ENCODE measurements at regions not wholly inside any gene's neighbourhood (a gene's known extent, or its start where the extent isn't known, plus 50 kb on each side); places are given as distances from the start of the nearest gene placed in this dataset.

GRCh38 chr5:56481428-56482357, 248.6 kb upstream of the ANKRD55 start:
- DNase-seq (ENCODE audit: low spot score) = peak; percentile 67

GRCh38 chr5:56480705-56481427, 247.7 kb upstream of the ANKRD55 start:
- peak; percentile 69 for DNase-seq (ENCODE audit: low spot score)

GRCh38 chr5:56480078-56480704, 247.1 kb upstream of the ANKRD55 start:
- peak; percentile 33 for DNase-seq (ENCODE audit: low spot score)

GRCh38 chr5:56479696-56480077, 246.6 kb upstream of the ANKRD55 start:
- DNase-seq (ENCODE audit: low spot score) = no peak

- no peak for DNase-seq (ENCODE audit: low spot score)
Observed at GRCh38 chr5:56479126-56479525, 246.0 kb upstream of the ANKRD55 start.

GRCh38 chr5:56478062-56478461, 244.9 kb upstream of the ANKRD55 start:
- DNase-seq (ENCODE audit: low spot score) = no peak

- no peak for DNase-seq (ENCODE audit: low spot score)
Observed at GRCh38 chr5:56476487-56476856, 243.3 kb upstream of the ANKRD55 start.

GRCh38 chr5:56475689-56476486, 242.8 kb upstream of the ANKRD55 start:
- no peak for DNase-seq (ENCODE audit: low spot score)

- no peak for DNase-seq (ENCODE audit: low spot score)
Observed at GRCh38 chr5:56471707-56472106, 238.6 kb upstream of the ANKRD55 start.

GRCh38 chr5:56470007-56470406, 236.9 kb upstream of the ANKRD55 start:
- DNase-seq (ENCODE audit: low spot score) = no peak

GRCh38 chr5:56468277-56468676, 235.1 kb upstream of the ANKRD55 start:
- no peak for DNase-seq (ENCODE audit: low spot score)

GRCh38 chr5:56467176-56467717, 234.1 kb upstream of the ANKRD55 start:
- DNase-seq (ENCODE audit: low spot score) = no peak

GRCh38 chr5:56466136-56466816, 233.1 kb upstream of the ANKRD55 start:
- DNase-seq (ENCODE audit: low spot score) = no peak

GRCh38 chr5:56465769-56466135, 232.6 kb upstream of the ANKRD55 start:
- no peak for DNase-seq (ENCODE audit: low spot score)

GRCh38 chr5:56464935-56465768, 232.0 kb upstream of the ANKRD55 start:
- no peak for DNase-seq (ENCODE audit: low spot score)

GRCh38 chr5:56463944-56464571, 230.9 kb upstream of the ANKRD55 start:
- DNase-seq (ENCODE audit: low spot score) = no peak

- DNase-seq (ENCODE audit: low spot score) = no peak
Observed at GRCh38 chr5:56461584-56461983, 228.5 kb upstream of the ANKRD55 start.

GRCh38 chr5:56460681-56461191, 227.6 kb upstream of the ANKRD55 start:
- no peak for DNase-seq (ENCODE audit: low spot score)

- DNase-seq (ENCODE audit: low spot score) = no peak
Observed at GRCh38 chr5:56460195-56460546, 227.0 kb upstream of the ANKRD55 start.
